IMR-90 (cell line): ENCODE measurements at regions not wholly inside any gene's neighbourhood (a gene's known extent, or its start where the extent isn't known, plus 50 kb on each side); places are given as distances from the start of the nearest gene placed in this dataset.

ENCODE experiments used
- ATAC-seq: fragments of 200-7000 bp; cut with Tn5 transposase; 2 replicates; pipeline ENCODE4 v1.9.1; 2020; ENCODE audit warnings: low read depth, mild to moderate bottlenecking, moderate library complexity
- BruUV-seq: library from RNA; stranded (reverse); fragments of 400-500 nt; replicated peaks from 2 replicates; lab custom pipeline; 2021; lab: Mats Ljungman, UMichigan
- CTCF ChIA-PET: fragments of 300-600 bp; formaldehyde crosslinking; extraction: SDS; loops from one replicate; lab custom pipeline; 2021; ENCODE audit warnings: antibody characterized with exemption; lab: Yijun Ruan, JAX
- POLR2A ChIA-PET: fragments of 300-600 bp; sonication (Branson Sonifier 250); formaldehyde crosslinking; loops from one replicate; lab custom pipeline; 2022; ENCODE audit warnings: antibody characterized with exemption; ENCODE audit not compliant: unreplicated experiment; lab: Charles Lee
- DNase-seq: peaks from one replicate; pipeline ENCODE4 v3.0.0; 2013
- H2AFZ ChIP-seq: replicated peaks from 2 replicates; pipeline ENCODE3; 2013; ENCODE audit warnings: low read length, mild to moderate bottlenecking; ENCODE audit not compliant: poor library complexity
- H2AK5ac ChIP-seq: 2 replicates; pipeline ENCODE4 v1.6.1; 2013; ENCODE audit warnings: low read depth, low read length, inconsistent platforms
- H2AK9ac ChIP-seq: replicated peaks from 2 replicates; pipeline ENCODE3; 2013; ENCODE audit warnings: mild to moderate bottlenecking, low read depth, low read length, moderate library complexity; ENCODE audit not compliant: poor library complexity
- H2BK120ac ChIP-seq: 2 replicates; pipeline ENCODE4 v1.6.1; 2013; ENCODE audit warnings: low read depth, low read length, inconsistent platforms
- H2BK15ac ChIP-seq: 3 replicates; pipeline ENCODE4 v1.6.1; 2013; ENCODE audit warnings: low read depth, low read length, inconsistent platforms
- H2BK20ac ChIP-seq: 2 replicates; pipeline ENCODE4 v1.6.1; 2013; ENCODE audit warnings: low read depth, mild to moderate bottlenecking, inconsistent platforms, low read length, moderate library complexity
- H2BK5ac ChIP-seq: 2 replicates; pipeline ENCODE4 v1.6.1; 2013; ENCODE audit warnings: mild to moderate bottlenecking, low read depth, low read length, inconsistent platforms; ENCODE audit not compliant: poor library complexity, severe bottlenecking
- H3K14ac ChIP-seq: replicated peaks from 2 replicates; pipeline ENCODE4 v1.6.1; 2013; ENCODE audit warnings: low read depth, low read length, inconsistent platforms
- H3K18ac ChIP-seq: 2 replicates; pipeline ENCODE4 v1.6.1; 2013; ENCODE audit warnings: low read depth, low read length, control low read depth
- H3K23ac ChIP-seq: 2 replicates; pipeline ENCODE4 v1.6.1; 2013; ENCODE audit warnings: low read depth, low read length, inconsistent platforms
- H3K27ac ChIP-seq: 2 replicates; pipeline ENCODE4 v1.5.1; 2013; ENCODE audit warnings: mild to moderate bottlenecking, control low read depth, low read length; ENCODE audit not compliant: insufficient read depth
- H3K27me3 ChIP-seq: 2 replicates; pipeline ENCODE4 v1.6.1; 2013; ENCODE audit warnings: low read length; ENCODE audit not compliant: control insufficient read depth, insufficient read depth
- H3K36me3 ChIP-seq: 2 replicates; pipeline ENCODE4 v1.6.1; 2013; ENCODE audit warnings: low read length, mixed read lengths; ENCODE audit not compliant: control insufficient read depth, insufficient read depth
- H3K4ac ChIP-seq: 2 replicates; pipeline ENCODE4 v1.6.1; 2013; ENCODE audit warnings: low read depth, low read length, inconsistent platforms
- H3K4me1 ChIP-seq: 2 replicates; pipeline ENCODE4 v1.6.1; 2013; ENCODE audit warnings: low read length, mixed read lengths; ENCODE audit not compliant: control insufficient read depth, insufficient read depth
- H3K4me2 ChIP-seq: 2 replicates; pipeline ENCODE4 v1.6.1; 2013; ENCODE audit warnings: low read depth, mild to moderate bottlenecking, control low read depth, low read length, moderate library complexity
- H3K4me3 ChIP-seq: 2 replicates; pipeline ENCODE4 v1.5.1; 2013; ENCODE audit warnings: low read depth, mild to moderate bottlenecking, control low read depth, low read length, moderate library complexity; ENCODE audit not compliant: insufficient read depth
- H3K56ac ChIP-seq: 2 replicates; pipeline ENCODE4 v1.6.1; 2013; ENCODE audit warnings: low read length, inconsistent platforms; ENCODE audit not compliant: insufficient read depth; ENCODE audit errors: extremely low read depth
- H3K79me1 ChIP-seq, 2 experiments: 2 replicates each; pipeline ENCODE4 v1.6.1; 2013; ENCODE audit warnings: low read length in 2 of 2, inconsistent platforms in 1 of 2, low read depth in 1 of 2
- H3K9ac ChIP-seq: 2 replicates; pipeline ENCODE4 v1.6.1; 2013; ENCODE audit warnings: low read depth, low read length, control low read depth
- H3K9me1 ChIP-seq: 2 replicates; pipeline ENCODE4 v1.6.1; 2013; ENCODE audit warnings: low read length, inconsistent platforms; ENCODE audit not compliant: insufficient read depth
- H3K9me3 ChIP-seq: 2 replicates; pipeline ENCODE4 v1.6.1; 2013; ENCODE audit warnings: low read length; ENCODE audit not compliant: control insufficient read depth, insufficient read depth
- H4K20me1 ChIP-seq: 2 replicates; pipeline ENCODE4 v1.6.1; 2013; ENCODE audit warnings: low read length, inconsistent platforms; ENCODE audit not compliant: insufficient read depth
- H4K5ac ChIP-seq: 2 replicates; pipeline ENCODE4 v1.6.1; 2013; ENCODE audit warnings: mild to moderate bottlenecking, low read depth, low read length, control low read depth
- H4K8ac ChIP-seq, 2 experiments: 2 replicates each; pipeline ENCODE4 v1.6.1; 2013; ENCODE audit warnings: low read depth in 2 of 2, low read length in 2 of 2, control low read depth in 1 of 2, inconsistent platforms in 1 of 2
- H4K91ac ChIP-seq: 2 replicates; pipeline ENCODE4 v1.6.1; 2013; ENCODE audit warnings: low read depth, low read length, inconsistent platforms; ENCODE audit not compliant: insufficient read depth
- BHLHE40 ChIP-seq: fragments of 150-350 bp; IDR thresholded peaks from 2 replicates; pipeline ENCODE4 v1.6.1; 2016; ENCODE audit warnings: mild to moderate bottlenecking, low read depth, low read length
- CHD1 ChIP-seq: IDR thresholded peaks from 2 replicates; pipeline ENCODE4 v1.6.1; 2012; ENCODE audit warnings: low read depth, low read length, improper control_type of control experiment
- FOS ChIP-seq: fragments of 150-350 bp; IDR thresholded peaks from 2 replicates; pipeline ENCODE4 v1.6.1; 2016; ENCODE audit warnings: low read depth, low read length
- MAFK ChIP-seq: IDR thresholded peaks from 2 replicates; pipeline ENCODE4 v1.6.1; 2012; ENCODE audit warnings: low read depth, low read length, improper control_type of control experiment
- NFE2L2 ChIP-seq: fragments of 150-350 bp; IDR thresholded peaks from 2 replicates; pipeline ENCODE4 v1.6.1; 2016; ENCODE audit warnings: low read depth, mild to moderate bottlenecking, low read length
- POLR2A ChIP-seq: IDR thresholded peaks from 2 replicates; pipeline ENCODE4 v1.6.1; 2012; ENCODE audit warnings: mild to moderate bottlenecking, low read depth, low read length
- RAD21 ChIP-seq: IDR thresholded peaks from 2 replicates; pipeline ENCODE4 v1.6.1; 2012; ENCODE audit warnings: low read length, improper control_type of control experiment
- RCOR1 ChIP-seq: IDR thresholded peaks from 2 replicates; pipeline ENCODE4 v1.6.1; 2012; ENCODE audit warnings: mild to moderate bottlenecking, low read length, improper control_type of control experiment; ENCODE audit not compliant: insufficient replicate concordance
- RFX5 ChIP-seq: IDR thresholded peaks from 2 replicates; pipeline ENCODE4 v1.8.0; 2012; ENCODE audit warnings: low read depth, mild to moderate bottlenecking, low read length, moderate library complexity
- SMC3 ChIP-seq: fragments of 150-350 bp; IDR thresholded peaks from 2 replicates; pipeline ENCODE4 v1.6.1; 2016; ENCODE audit warnings: low read depth, mild to moderate bottlenecking, antibody characterized with exemption, low read length, moderate library complexity
- WGBS, 2 experiments: methylation state at CpG; one replicate each; pipeline versions ENCODE4 v1.1.5 to v1.1.7; 2013; ENCODE audit warnings: missing lambda C conversion rate in 2 of 2; ENCODE audit not compliant: insufficient read length in 1 of 2; ENCODE audit errors: extremely low coverage in 2 of 2; 5-methylcytosine and 5-hydroxymethylcytosine counted together
- dilution Hi-C: fragments of 300-500 bp; cut with HindIII; formaldehyde crosslinking; loops from one replicate; pipeline ENCODE4 v1.14.3; 2018; ENCODE audit warnings: low sequenced_read_pairs; ENCODE audit not compliant: unreplicated experiment
- in situ Hi-C: fragments of 300-500 bp; cut with MboI; formaldehyde crosslinking; loops from 3 replicates; pipeline ENCODE4 v1.14.3; 2019; ENCODE audit warnings: low sequenced_read_pairs, inconsistent platforms, mixed read lengths
- intact Hi-C: fragments of 100-400 bp; cut with micrococcal nuclease; formaldehyde crosslinking; loops from 2 replicates; pipeline ENCODE4 v1.10.0; 2022
- TF ChIP-seq, protein P1 (sequence below): conservative IDR thresholded peaks from 2 replicates; pipeline ENCODE4 v1.5.1; 2012; ENCODE audit warnings: mild to moderate bottlenecking, low read depth, low read length, improper control_type of control experiment

DNA sequence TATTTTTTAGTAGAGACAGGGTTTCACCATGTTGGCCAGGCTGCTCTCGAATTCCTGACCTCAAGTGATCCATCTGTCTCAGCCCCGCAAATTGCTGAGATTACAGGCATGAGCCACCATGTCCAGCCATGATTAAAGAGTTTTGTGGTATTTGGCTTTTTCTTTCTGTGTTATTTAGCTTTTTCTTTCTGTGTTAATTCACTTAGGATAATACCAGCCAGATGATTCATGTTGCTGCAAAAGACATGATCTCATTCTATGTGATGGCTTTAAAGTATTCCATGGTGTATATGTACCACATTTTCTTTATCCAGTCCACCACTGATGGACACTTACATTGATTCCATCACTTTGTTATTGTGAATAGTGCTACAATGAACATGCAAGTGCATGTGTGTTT is 1135.2 kb downstream of the AMY1C start:
- no peak overlapping the region for H3K14ac ChIP-seq
- no peak overlapping the region for H3K9ac ChIP-seq
- intact Hi-C loops (no loop called here), dilution Hi-C loops (no loop called here), in situ Hi-C loops (no loop called here)
- TF ChIP-seq RCOR1 (no peak), BHLHE40 (no peak), POLR2A (no peak), NFE2L2 (no peak), RAD21 (no peak), FOS (no peak), RFX5 (no peak), CHD1 (no peak), MAFK (no peak), SMC3 (no peak)
- TF ChIP-seq, protein P1, sequence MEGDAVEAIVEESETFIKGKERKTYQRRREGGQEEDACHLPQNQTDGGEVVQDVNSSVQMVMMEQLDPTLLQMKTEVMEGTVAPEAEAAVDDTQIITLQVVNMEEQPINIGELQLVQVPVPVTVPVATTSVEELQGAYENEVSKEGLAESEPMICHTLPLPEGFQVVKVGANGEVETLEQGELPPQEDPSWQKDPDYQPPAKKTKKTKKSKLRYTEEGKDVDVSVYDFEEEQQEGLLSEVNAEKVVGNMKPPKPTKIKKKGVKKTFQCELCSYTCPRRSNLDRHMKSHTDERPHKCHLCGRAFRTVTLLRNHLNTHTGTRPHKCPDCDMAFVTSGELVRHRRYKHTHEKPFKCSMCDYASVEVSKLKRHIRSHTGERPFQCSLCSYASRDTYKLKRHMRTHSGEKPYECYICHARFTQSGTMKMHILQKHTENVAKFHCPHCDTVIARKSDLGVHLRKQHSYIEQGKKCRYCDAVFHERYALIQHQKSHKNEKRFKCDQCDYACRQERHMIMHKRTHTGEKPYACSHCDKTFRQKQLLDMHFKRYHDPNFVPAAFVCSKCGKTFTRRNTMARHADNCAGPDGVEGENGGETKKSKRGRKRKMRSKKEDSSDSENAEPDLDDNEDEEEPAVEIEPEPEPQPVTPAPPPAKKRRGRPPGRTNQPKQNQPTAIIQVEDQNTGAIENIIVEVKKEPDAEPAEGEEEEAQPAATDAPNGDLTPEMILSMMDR = no peak
- no peak for DNase-seq
- no peak overlapping the region for H4K8ac ChIP-seq
- H2BK15ac ChIP-seq = no peak overlapping the region
- no peak overlapping the region for H2BK20ac ChIP-seq
- H2AFZ ChIP-seq = no peak overlapping the region
- WGBS, 2 experiments = no CpG with 5 or more reads among the region's 2 CpGs
- no peak overlapping the region for H2BK5ac ChIP-seq
- no peak overlapping the region for H4K5ac ChIP-seq
- no peaks in the 10 kb centered on the region for H3K36me3 ChIP-seq
- H4K20me1 ChIP-seq = no peaks in the 10 kb centered on the region
- no peak overlapping the region for H4K91ac ChIP-seq
- no peak overlapping the region for H3K4me2 ChIP-seq
- H3K79me1 ChIP-seq = no peaks in the 10 kb centered on the region
- no peak overlapping the region for H2BK120ac ChIP-seq
- H3K23ac ChIP-seq = no peak overlapping the region
- POLR2A ChIA-PET = no interaction called here
- BruUV-seq = no TSS peak
- CTCF ChIA-PET = no interaction called here
- H3K27ac ChIP-seq = no peak overlapping the region
- H3K9me1 ChIP-seq = no peaks in the 10 kb centered on the region
- H3K56ac ChIP-seq = no peak overlapping the region
- no peak overlapping the region for H3K4ac ChIP-seq
- H3K4me3 ChIP-seq = no peak overlapping the region
- H3K9me3 ChIP-seq = no peaks in the 10 kb centered on the region
- no peak overlapping the region for H2AK9ac ChIP-seq
- no peaks in the 10 kb centered on the region for H3K4me1 ChIP-seq
- H2AK5ac ChIP-seq = no peak overlapping the region
- no peaks in the 10 kb centered on the region for H3K27me3 ChIP-seq
- ATAC-seq = no peak
- no peak overlapping the region for H3K18ac ChIP-seq
